Stimulated activated CD4-positive, alpha-beta T cell treated with anti-CD3 and anti-CD28 coated beads, TNF-alpha, amount 100 ng/mL, for 4 hours (primary cell): ENCODE measurements at regions not wholly inside any gene's neighbourhood (a gene's known extent, or its start where the extent isn't known, plus 50 kb on each side); places are given as distances from the start of the nearest gene placed in this dataset.

ENCODE experiments used
- DNase-seq, 3 experiments: peaks; one replicate each; pipeline ENCODE4 v3.0.0-alpha.2; 2020; ENCODE audit warnings: low read depth in 3 of 3

- DNase-seq: no peak
Measured at GRCh38 chr6:14031516-14031915, 86.1 kb upstream of the CD83 start.

GRCh38 chr6:14035071-14035847, 82.3 kb upstream of the CD83 start:
- no peak for DNase-seq

GRCh38 chr6:14035874-14036273, 81.7 kb upstream of the CD83 start:
- DNase-seq: no peak

- DNase-seq: no peak
Measured at GRCh38 chr6:14036911-14037310, 80.7 kb upstream of the CD83 start.

GRCh38 chr6:14037402-14038277, 79.9 kb upstream of the CD83 start:
- DNase-seq: no peak

- DNase-seq: no peak
Measured at GRCh38 chr6:14038467-14039437, 78.8 kb upstream of the CD83 start.

GRCh38 chr6:14040042-14040441, 77.5 kb upstream of the CD83 start:
- no peak for DNase-seq

- DNase-seq: peak in 2 of 3 experiments; percentile 5 to 15
Measured at GRCh38 chr6:14046476-14047068, 71.0 kb upstream of the CD83 start.

GRCh38 chr6:14047151-14047740, 70.3 kb upstream of the CD83 start:
- no peak for DNase-seq

GRCh38 chr6:14048837-14049236, 68.7 kb upstream of the CD83 start:
- DNase-seq: no peak

GRCh38 chr6:14051355-14051754, 66.2 kb upstream of the CD83 start:
- DNase-seq: no peak

- DNase-seq: no peak
Measured at GRCh38 chr6:14053811-14054210, 63.8 kb upstream of the CD83 start.

GRCh38 chr6:14055541-14055940, 62.0 kb upstream of the CD83 start:
- no peak for DNase-seq

- no peak for DNase-seq
Measured at GRCh38 chr6:14058029-14058695, 59.4 kb upstream of the CD83 start.

- no peak for DNase-seq
Measured at GRCh38 chr6:14058735-14059134, 58.8 kb upstream of the CD83 start.

- DNase-seq: no peak
Measured at GRCh38 chr6:14059791-14060436, 57.7 kb upstream of the CD83 start.

GRCh38 chr6:14060971-14061370, 56.6 kb upstream of the CD83 start:
- no peak for DNase-seq

- DNase-seq: no peak
Measured at GRCh38 chr6:14061643-14062042, 55.9 kb upstream of the CD83 start.

GRCh38 chr6:14062345-14063029, 55.1 kb upstream of the CD83 start:
- no peak for DNase-seq
